ENCODE measurements at regions not wholly inside any gene's neighbourhood (a gene's known extent, or its start where the extent isn't known, plus 50 kb on each side); places are given as distances from the start of the nearest gene placed in this dataset.

- TF ChIP-seq POLR2A (IDR thresholded peaks at IDR 0.05; ENCODE audit: low read length) (no peak), GATA1 (IDR thresholded peaks at IDR 0.05; ENCODE audit: low read depth, low read length) (no peak)
These were observed 299.2 kb upstream of the DACH1 start for GRCh38 chr13:72166102-72166650.

All from erythroblast (primary cell).